NCI-H2081 (cell line): ENCODE measurements at regions not wholly inside any gene's neighbourhood (a gene's known extent, or its start where the extent isn't known, plus 50 kb on each side); places are given as distances from the start of the nearest gene placed in this dataset.
"Not testable (repeated sequence)": the region's sequence is repeated elsewhere in the genome, so short reads cannot be mapped to it uniquely, and the experiment has no call there.

Experiments
- DNase-seq, 2 experiments: peaks; one replicate each; lab custom pipeline; 2025; lab: John Stamatoyannopoulos, UW

DNA sequence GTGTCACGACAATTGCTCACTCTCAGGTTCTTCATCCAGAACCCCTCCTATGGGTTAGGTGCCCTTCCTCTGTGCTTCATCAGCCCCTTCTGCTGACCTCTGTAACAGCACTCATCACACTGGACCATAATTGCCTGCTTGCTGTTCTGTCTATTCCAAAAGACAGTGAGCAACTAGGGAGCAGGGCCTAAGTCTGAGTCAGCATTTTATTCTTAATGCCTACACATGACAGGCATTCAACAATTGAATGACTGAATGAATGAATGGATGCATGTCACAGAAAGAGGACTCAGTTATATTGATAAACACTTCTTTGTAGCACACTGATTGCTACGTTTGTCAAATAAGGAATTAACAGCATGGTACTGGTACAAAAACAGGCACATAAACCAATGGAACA, 317.0 kb downstream of the ZIC3 start:
- no peak for DNase-seq

DNA sequence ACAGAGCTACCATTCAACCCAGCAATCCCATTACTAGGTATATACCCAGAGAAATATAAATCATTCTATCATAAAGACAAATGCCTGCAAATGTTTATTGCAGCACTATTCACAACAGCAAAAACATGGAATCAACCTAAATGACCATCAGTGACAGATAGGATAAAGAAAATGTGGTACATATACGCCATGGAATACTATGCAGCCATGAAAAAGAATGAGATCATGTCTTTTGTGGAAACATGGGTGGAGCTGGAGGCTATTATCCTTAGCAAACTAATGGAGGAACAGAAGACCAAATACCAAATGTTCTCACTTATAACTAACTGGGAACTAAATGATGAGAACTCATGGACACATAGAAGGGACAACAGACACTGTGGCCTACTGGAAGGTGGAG, 318.9 kb downstream of the ZIC3 start:
- DNase-seq, result not testable (repeated sequence)

DNA sequence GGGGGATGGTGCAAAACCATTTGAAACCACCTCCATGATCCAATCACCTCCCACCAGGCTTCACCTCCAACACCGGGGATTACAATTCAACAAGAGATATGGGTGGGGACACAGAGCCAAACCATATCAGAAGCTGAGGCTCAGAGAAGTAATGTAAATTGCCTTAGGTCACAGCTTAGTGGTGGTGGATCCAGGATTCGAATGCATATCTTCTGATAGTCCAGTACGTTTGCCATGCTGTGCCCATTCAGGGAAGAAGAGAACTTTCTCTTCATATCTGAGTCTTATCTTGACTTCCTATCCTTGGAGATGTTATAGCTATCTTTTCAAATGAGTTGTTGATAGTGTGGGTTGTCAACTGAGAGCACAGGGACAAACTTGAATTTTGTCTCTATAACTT, 325.5 kb downstream of the ZIC3 start:
- DNase-seq, result no peak

DNA sequence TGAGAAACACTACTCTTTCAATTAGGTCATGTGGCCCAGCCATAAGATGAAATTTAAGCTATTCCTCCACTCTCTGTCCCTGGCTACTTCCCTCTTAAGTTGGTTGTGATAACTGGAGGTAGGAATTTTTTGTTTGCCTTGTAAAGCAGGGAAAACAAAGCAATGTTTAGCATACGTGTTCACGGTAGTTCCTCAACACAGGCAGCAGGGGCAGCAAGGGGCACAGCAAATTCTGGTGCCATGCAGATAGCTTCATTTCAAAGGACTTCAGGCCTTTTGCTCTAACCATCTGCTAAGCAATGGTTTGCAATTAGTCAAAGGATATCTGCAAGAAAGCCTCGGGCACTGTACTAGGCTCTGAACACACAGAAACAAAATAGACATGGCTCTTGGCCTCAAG, 330.2 kb downstream of the ZIC3 start:
- DNase-seq, result no peak

DNA sequence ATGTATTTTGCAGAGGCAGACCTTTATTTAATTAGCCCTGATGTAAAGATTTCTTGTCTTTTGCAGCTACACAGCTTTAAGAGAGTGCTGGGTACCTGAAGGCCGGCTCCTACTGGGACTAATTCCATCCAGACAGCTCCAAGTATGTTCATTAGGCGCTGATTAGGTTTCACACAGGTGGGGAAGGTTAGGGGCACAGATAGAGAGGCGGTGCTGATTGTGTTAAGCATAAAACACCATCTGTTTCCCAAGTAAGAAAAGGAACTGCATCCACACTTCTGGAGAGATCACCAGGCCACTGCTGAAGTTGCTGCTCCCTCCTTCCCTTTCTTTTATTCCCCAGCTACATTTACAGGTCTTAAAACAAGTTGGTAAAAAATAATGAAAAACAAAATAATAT, 349.5 kb downstream of the ZIC3 start:
- DNase-seq, result no peak

DNA sequence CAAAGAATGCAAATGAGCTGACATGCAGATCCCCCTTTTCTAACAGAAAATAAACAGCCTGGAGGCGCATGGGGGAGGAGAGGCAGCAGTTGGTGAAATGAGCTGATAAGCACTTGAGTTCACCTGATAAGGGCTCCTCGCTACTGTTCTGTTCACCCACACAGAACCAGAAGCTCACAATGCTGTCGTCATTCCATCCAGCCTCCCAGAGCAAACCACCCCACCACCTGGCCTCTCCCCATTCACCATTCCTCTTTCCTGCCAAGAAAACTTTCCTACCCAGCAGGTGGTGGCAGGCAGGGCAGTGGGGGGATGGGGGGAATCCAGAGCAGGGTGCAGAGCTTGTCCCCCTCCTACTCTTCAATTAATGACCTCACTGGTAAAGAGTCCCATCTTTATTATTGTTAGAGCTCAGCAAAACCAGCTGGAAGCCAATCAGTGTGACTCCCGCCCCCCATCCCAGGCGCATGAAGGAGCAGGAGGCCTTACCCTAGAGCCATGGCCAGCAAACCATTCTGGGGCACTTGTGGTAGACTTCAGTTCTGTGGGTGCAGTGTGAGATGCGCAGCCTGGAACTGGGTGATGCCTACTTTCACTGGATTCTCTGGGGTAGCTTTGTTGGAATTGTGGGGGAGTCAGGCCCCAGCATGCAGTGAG, 350.3 kb downstream of the ZIC3 start:
- no peak for DNase-seq

DNA sequence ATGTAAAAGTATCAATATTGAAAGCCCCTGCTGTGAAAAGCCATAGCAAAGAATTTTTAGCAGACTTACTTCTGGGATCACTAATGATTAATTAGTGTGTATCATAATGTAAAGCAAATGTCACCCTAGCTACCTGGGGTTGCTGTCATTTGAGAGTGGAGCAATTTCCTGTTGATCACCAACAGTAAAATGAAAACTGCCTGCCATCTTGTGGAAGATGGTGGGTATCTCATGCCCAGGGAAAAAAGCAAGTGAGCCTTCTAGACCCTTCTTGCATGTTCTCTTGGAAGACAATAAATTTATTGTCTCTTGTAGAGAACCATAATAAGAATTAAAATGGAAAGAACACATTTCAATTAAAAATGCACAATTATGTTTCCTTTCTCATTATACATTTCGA, 360.2 kb downstream of the ZIC3 start:
- peak; percentile 6 to 29 for DNase-seq

DNA sequence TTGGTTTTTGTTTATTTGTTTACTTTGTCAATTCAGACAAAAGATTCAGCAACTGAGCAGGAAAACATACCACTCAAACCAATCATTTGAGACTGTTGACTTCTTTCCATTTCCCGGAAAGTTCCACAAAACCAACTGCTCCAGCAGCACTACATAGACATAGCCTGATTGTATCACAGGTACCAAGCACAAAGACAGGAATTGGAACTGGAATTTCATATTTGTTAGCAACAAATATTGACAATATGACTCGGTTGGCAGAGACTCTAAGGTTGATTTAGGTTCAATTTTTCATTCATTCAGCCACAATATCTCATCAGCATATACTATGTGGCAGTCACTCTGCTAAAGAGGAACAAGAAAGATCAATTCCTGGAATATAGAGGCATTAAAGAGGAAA, 364.0 kb downstream of the ZIC3 start:
- no peak for DNase-seq

DNA sequence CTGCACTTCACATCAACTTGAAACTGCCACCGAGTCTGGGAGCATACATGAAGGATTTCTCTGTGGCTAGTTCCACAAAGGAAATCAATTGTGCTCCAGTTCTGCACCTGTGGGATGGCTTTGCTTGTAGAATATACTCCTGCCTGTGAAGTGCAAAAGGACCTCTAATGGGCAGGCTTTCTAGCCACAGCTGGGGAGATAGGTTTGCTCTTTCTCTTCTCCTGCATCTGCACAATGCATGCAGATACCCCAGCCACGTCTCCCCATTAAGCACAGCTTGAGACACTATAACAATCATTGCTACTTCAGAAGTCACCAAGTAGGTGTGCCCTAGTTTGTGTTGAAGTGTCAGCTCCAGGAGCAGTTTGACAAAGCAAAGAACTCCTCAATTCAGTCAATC, 364.6 kb downstream of the ZIC3 start:
- no peak for DNase-seq

DNA sequence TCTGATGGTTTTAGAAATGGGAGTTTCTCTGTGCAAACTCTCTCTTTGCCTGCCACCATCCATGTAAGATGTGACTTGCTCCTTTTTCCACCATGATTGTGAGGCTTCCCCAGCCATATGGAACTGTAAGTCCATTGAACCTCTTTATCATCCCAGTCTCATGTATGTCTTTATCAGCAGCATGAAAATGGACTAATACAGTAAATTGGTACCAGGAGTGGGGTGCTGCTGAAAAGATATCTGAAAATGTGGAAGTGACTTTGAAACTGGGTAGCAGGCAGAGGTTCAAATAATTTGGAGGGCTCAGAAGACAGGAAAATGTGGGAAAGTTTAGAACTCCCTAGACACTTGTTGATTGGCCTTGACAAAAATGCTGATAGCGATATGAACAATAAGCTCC, 368.3 kb downstream of the ZIC3 start:
- not testable (repeated sequence) for DNase-seq

DNA sequence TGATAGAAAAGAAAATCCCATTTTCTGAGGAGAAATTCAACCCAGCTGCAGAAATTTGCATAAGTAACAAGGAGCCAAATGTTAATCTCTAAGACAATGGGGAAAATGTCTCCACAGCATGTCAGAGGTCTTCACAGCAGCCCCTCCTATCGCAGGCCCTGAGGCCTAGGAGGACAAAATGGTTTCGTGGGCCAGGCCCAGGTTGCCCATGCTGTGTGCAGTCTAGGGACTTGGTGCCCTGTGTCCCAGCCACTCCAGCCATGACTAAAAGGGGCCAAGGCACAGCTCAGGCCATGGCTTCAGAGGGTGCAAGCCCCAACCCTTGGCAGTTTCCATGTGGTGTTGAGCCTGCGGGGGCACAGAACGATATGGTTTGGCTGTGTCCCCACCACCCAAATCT, 369.0 kb downstream of the ZIC3 start:
- not testable (repeated sequence) for DNase-seq

DNA sequence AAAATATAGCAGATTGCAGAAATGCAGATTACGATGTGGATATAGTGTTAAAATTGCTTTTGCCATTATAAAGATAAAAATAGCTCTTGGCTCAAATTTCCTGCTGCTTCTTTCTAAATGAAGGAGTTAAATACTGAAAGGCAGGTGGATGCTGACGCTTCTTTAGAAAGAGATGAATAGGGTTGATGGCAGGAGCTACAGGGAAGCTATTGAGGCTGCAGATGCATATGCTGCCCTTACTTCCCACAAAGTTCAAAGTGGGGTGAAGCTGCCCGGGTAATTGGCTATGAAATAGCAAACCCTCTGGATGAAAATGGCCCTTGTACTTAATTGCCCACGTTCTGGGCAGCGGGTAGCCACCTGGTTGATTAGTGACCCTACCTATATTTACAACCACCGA, 379.5 kb downstream of the ZIC3 start:
- peak; percentile 6 to 71 for DNase-seq

DNA sequence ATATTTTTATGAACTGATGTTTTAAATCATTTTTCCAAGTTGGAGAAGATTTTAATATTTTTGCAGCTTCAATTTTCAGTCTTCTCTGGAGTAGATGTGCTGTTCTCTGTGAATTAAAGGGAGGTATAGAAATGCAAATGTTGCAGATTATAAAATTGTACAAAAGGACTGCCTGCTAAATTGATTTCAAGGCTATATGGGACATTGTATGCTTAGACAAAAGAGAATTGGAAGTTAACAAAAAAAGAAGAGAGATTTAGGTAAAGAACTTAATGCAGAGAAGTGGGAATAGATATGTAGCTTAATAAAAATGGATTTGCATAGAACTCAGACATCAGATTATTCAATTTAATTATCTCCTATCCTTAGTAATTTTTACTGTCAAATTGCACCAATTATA, 403.3 kb downstream of the ZIC3 start:
- no peak for DNase-seq

DNA sequence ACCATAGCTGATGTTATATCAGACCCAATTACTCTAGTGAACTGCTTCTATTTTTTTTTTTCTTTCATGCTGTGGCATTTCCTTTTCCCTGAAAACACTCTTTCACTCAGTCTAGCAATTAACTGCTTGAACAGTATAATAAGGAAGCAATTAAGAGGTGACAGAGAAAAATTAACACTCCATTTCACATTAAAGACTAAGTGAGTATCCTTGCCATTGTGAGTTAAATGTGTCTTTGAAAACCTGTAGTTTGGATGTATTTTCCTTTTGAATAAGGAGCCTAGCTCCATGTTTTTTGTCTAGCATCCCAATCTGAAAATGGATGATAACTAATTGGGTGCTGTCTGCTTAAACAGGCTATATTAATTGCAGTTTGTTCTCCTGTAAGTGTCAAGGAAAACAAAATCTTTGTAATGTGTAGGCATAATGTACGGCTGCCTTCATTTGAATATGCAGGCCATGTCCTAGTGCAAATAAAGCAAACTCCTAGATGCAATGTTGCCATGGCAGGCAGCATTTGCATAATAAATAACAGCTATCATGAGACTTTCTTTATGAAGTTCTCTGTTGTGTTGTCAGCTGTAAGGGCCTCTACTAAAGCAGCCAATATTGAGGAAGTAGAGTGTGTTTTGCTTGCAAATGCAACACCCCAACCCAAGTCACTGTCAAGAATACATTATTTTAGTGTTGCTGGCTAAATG, 416.7 kb downstream of the ZIC3 start:
- no peak for DNase-seq

DNA sequence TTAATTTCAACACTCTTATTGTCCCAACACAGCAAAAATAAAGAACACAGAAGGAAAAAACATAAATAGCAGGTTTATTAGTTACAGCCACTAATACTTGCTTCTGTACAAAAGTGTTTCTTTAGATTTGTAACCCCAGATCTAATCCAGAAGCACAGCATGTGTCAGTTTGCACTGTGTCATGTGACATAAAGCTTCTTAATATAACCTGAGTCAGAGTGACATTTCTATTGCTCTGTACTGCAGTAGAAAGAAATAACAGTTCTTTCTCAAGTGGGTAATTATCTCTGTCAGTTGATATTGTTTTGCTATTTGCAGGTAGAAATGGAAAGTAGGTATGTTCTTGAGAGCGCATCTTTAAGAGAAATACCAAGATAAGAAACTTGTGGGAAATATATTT, 422.5 kb downstream of the ZIC3 start:
- DNase-seq, result no peak

DNA sequence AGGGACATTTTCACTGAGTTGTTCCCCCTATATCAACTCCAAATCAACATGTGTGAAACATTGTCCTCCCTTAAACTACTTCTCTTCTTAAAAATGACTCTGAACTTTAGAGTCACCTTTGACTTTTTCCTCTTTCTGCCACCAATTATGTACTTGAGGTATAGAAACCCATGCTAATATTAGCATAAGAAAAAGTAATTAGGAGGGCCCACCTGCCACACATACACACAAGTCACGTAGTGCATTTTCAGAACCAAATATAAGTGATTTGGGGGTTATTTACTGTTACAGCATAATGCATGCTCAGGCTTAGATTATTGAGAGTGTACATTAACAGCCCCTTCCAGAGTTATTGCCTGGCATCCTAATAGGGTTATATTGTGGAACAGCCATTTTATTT, 432.7 kb downstream of the ZIC3 start:
- no peak for DNase-seq

DNA sequence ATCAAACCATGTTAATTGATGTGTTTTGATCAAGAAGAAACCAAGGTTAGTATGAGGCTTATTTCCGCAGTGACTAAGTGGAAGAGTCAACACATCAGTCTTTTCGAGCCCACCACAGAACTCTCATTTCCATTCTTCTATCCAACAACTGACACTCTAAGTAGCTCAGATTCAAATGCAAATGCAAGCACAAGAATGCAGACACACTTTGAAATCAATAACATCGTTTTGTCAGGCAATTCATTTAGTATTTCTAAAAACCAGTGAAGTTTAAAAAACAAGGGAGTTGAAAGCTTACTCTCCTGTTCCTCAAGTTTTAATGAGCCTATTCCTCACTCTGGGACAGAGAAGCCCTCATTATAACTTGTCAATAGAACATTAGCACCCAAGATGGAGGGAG, 433.1 kb downstream of the ZIC3 start:
- no peak for DNase-seq

DNA sequence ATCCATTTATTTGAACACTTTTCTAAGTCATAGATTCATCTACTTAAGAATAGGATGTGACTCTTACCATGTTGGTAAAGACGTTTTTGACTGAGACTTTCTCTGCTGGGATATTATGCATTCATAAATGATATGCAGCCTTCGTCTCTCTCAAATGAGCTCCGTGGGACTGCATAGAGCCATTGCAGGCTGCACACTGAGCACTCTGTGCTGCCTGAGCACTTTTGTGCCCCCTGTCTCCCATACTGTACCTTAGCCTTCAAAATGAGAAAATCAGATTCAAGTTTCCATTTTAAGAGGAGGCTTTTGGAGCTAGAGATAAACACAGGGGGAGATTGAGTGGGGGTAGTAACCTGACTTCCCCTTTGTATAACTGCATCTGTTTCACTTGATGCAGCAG, 433.6 kb downstream of the ZIC3 start:
- no peak for DNase-seq

DNA sequence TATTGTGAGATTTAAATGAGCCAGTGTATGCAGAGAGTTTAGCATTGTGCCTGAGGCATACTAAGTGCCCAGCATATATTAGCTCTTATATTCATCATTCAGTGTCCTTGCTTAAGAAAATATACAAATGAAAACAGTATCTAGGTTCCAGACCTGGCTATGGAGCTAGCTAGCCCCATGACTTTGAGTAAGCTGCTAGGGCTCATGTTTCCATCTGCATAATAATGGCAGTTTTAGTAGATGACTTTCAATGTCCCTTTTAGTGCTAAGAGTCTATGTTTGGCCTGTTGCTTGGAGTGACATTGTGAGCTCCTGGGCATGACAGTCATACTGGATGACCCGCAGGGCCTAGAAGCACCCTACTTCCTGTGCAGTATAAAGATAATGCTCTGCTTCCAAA, 435.3 kb downstream of the ZIC3 start:
- no peak for DNase-seq

DNA sequence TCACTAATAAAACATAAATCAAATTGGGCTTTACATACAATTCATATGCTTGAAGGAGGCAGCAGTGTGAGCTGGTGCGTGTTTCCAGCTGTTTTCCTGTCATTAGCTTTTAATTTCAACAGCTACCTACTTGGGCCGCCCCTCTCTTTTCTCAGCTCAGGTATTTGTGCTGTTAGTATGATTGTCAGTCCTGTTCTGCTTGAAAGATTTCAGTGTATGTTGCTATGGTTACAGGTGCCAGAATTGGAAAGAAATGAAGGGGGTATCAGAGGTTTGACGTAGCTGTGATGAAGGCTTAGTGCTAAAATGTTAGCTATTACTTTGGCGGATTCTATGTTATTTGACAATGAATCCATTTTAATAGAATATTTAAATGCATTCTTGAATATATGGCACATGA, 440.3 kb downstream of the ZIC3 start:
- no peak for DNase-seq

DNA sequence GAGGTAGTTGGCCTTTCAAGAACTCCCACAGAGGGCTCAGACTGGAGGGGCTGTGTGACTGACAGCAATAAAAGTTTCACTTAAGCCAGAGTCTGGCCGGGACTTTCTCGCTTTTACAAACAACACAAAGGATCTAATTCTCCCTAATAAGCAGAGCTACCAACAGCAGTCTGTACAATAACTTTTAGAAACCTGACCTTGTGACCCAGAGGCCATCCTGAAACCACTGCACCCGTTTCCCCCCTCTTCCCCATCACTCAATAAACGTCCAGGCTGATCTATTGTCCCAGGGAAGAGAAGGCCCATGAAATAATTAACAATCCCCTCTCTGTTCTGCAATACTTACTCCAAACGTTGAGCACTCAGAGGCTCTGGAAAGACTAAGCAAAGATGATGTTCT, 442.4 kb downstream of the ZIC3 start:
- no peak for DNase-seq

DNA sequence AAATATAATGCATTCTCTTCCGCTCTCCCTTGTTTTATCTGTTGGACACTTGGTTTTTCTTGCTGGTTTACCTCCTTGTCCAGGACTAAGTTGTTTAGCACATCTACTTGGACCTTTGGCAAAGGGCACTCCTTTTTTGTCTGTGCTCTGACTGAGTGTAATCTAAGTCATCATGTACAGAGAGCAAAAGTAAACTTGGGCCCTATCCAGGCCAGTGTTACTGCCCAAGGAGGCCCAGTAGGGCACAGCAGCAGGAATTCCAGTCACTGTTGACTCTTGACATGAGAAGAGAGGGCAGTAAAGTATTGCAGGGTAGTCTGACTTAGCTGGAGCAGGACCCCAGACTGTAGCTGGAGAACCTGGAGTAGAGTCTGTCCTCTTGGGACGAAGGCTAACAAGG, 445.5 kb downstream of the ZIC3 start:
- no peak for DNase-seq

DNA sequence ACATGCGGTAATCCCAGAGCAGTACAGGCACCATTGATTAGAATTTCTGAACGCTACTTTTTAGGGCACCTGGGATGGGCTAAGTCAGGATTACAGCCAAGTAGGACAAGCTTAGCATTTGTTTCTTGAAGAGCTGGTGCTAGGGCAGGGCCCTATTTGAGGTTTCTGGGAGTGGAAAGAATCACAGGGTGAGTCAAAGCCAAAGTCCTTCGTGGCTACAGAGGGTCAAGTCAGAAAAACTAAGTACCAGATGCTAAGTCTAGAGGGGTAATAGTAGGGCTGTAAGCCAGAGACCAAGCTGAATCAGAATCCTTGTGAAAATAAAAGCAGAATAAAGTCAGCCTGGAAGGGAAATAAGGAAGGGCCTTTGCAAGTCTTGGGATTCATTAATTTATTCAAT, 448.6 kb downstream of the ZIC3 start:
- DNase-seq, result no peak

DNA sequence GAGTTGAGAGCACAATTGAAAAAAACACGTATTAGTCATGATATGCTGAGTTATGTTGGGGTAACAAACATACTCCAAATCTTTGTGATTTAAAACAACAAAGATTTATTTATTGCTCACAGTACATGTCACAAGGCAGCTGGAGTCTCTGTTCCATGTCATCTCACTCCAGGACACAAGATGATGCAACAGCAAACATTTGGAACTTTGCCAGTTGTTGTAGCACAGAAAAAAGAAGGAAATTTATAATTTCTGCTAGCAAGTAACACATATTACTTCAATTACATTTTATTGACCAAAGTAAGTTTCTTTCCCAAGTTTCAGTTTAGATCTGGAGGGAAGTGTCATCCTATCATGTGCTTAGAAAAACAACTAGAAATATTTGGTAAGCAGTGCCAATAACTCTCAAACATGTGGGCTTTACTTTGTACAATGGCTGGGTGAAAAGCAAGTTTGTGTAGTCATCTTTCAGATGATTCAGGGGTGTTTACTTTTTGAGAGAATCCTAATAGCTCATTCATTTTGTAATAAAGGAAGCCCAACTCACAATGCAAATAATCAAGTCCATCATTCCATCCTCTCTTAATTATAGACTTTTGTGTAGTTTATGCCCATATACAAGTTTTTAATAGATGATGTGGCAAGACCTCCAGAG, 452.3 kb downstream of the ZIC3 start:
- DNase-seq, result peak in 1 of 2 experiments; percentile 7
